ENCODE measurements at regions not wholly inside any gene's neighbourhood (a gene's known extent, or its start where the extent isn't known, plus 50 kb on each side); places are given as distances from the start of the nearest gene placed in this dataset.

DNA sequence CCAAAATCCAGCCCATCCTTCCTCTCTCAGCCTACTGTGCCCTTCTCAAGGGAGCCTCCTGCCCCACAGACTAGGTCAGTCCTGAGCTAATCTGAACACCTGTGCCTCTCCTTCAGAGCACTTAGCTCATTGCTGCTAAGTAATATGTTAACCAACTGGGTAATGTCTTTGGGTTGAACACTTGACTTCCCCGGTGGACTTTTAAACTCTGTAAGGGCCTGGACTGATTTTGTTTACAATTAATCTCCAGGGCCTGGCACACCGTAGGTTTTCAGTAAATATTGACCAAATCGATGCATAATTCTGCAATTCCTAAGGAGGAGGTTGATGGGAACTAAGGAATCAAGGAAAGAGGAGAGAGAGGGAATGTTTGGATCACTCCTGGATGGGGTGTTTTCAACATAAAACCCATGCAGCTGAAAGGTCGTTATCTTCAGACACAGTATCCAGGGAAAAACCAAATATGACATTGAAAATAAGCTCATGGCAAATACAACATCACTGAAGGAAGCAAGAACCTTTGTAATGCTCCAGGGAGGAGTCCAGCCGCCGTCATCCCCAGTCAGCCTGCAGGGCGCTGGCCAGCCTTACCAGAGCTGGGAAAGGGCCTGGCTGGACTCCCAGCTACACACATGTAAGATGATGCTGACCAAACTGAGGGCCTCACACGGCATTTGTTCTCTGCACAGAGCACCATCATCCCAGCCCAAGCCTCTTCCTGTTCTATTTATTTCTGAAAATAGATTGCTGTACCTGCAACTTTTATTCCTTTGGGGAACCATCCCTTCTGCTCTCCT is 166.3 kb downstream of the C5orf15 start:
- TF ChIP-seq, protein P1, sequence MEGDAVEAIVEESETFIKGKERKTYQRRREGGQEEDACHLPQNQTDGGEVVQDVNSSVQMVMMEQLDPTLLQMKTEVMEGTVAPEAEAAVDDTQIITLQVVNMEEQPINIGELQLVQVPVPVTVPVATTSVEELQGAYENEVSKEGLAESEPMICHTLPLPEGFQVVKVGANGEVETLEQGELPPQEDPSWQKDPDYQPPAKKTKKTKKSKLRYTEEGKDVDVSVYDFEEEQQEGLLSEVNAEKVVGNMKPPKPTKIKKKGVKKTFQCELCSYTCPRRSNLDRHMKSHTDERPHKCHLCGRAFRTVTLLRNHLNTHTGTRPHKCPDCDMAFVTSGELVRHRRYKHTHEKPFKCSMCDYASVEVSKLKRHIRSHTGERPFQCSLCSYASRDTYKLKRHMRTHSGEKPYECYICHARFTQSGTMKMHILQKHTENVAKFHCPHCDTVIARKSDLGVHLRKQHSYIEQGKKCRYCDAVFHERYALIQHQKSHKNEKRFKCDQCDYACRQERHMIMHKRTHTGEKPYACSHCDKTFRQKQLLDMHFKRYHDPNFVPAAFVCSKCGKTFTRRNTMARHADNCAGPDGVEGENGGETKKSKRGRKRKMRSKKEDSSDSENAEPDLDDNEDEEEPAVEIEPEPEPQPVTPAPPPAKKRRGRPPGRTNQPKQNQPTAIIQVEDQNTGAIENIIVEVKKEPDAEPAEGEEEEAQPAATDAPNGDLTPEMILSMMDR (conservative IDR thresholded peaks at IDR 0.05 in 1 of 2, IDR thresholded peaks at IDR 0.05 in 1 of 2; ENCODE audit: low read depth in 1 of 2, low read length in 2 of 2), result no peak
- TF ChIP-seq EZH2 (IDR thresholded peaks at IDR 0.05; ENCODE audit: low read length, missing control alignments), result no peak

Measured in fibroblast of lung (primary cell).